ENCODE measurements at regions not wholly inside any gene's neighbourhood (a gene's known extent, or its start where the extent isn't known, plus 50 kb on each side); places are given as distances from the start of the nearest gene placed in this dataset.

GRCh38 chr5:26205121-26205520, 833.3 kb downstream of the CDH9 start:
- Histone ChIP-seq H3K4me1 (ENCODE audit: insufficient read depth) (no peaks in the 10 kb centered on the region), H3K36me3 (replicated peaks; ENCODE audit: insufficient read depth, low read depth) (no peaks in the 10 kb centered on the region), H3K27me3 (no peaks in the 10 kb centered on the region), H3K4me3 (no peak overlapping the region), H3K9me3 (ENCODE audit: low read depth) (no peaks in the 10 kb centered on the region), H4K20me1 (ENCODE audit: insufficient read depth, poor library complexity, severe bottlenecking) (no peaks in the 10 kb centered on the region), H3K4me2 (no peak overlapping the region), H3K79me2 (no peaks in the 10 kb centered on the region), H3K9me2 (replicated peaks; ENCODE audit: insufficient read depth) (no peaks in the 10 kb centered on the region), H3K27ac (no peak overlapping the region), H2AFZ (no peak overlapping the region)
- WGBS (ENCODE audit: low lambda C conversion rate, missing lambda C conversion rate) = 91% methylated on average over 2 of the region's 2 CpGs
- TF ChIP-seq EZH2phosphoT487 (IDR thresholded peaks at IDR 0.05; ENCODE audit: low read depth, severe bottlenecking, unreplicated experiment) (no peak), EZH2 (IDR thresholded peaks at IDR 0.05; ENCODE audit: borderline replicate concordance) (no peak), CTCF (IDR thresholded peaks at IDR 0.05; ENCODE audit: poor library complexity) (no peak)
- no peak for DNase-seq (ENCODE audit: low spot score)

- TF ChIP-seq EZH2phosphoT487 (IDR thresholded peaks at IDR 0.05; ENCODE audit: low read depth, severe bottlenecking, unreplicated experiment) (no peak), CTCF (IDR thresholded peaks at IDR 0.05; ENCODE audit: poor library complexity) (no peak), EZH2 (IDR thresholded peaks at IDR 0.05; ENCODE audit: borderline replicate concordance) (no peak)
- Histone ChIP-seq H3K27ac (no peak overlapping the region), H2AFZ (no peak overlapping the region), H3K4me1 (ENCODE audit: insufficient read depth) (no peaks in the 10 kb centered on the region), H3K36me3 (replicated peaks; ENCODE audit: insufficient read depth, low read depth) (no peaks in the 10 kb centered on the region), H4K20me1 (ENCODE audit: insufficient read depth, poor library complexity, severe bottlenecking) (no peaks in the 10 kb centered on the region), H3K4me2 (no peak overlapping the region), H3K4me3 (no peak overlapping the region), H3K9me2 (replicated peaks; ENCODE audit: insufficient read depth) (no peaks in the 10 kb centered on the region), H3K27me3 (no peaks in the 10 kb centered on the region), H3K79me2 (no peaks in the 10 kb centered on the region), H3K9me3 (ENCODE audit: low read depth) (no peaks in the 10 kb centered on the region)
- 62% methylated on average over 5 of the region's 5 CpGs for WGBS (ENCODE audit: low lambda C conversion rate, missing lambda C conversion rate)
- no peak for DNase-seq (ENCODE audit: low spot score)
These were observed 844.8 kb downstream of the CDH9 start for GRCh38 chr5:26193626-26194025.

GRCh38 chr5:26192486-26192885, 845.9 kb downstream of the CDH9 start:
- H4K20me1 ChIP-seq (ENCODE audit: insufficient read depth, poor library complexity, severe bottlenecking) = no peaks in the 10 kb centered on the region
- H3K27ac ChIP-seq = no peak overlapping the region
- no peaks in the 10 kb centered on the region for H3K36me3 ChIP-seq (replicated peaks; ENCODE audit: insufficient read depth, low read depth)
- H3K4me1 ChIP-seq (ENCODE audit: insufficient read depth) = no peaks in the 10 kb centered on the region
- H3K9me2 ChIP-seq (replicated peaks; ENCODE audit: insufficient read depth) = no peaks in the 10 kb centered on the region
- no peak overlapping the region for H3K4me2 ChIP-seq
- DNase-seq (ENCODE audit: low spot score) = no peak
- H2AFZ ChIP-seq = no peak overlapping the region
- no peak overlapping the region for H3K4me3 ChIP-seq
- no peaks in the 10 kb centered on the region for H3K9me3 ChIP-seq (ENCODE audit: low read depth)
- H3K27me3 ChIP-seq = no peaks in the 10 kb centered on the region
- no peaks in the 10 kb centered on the region for H3K79me2 ChIP-seq
- TF ChIP-seq CTCF (IDR thresholded peaks at IDR 0.05; ENCODE audit: poor library complexity) = no peak
- no peak for TF ChIP-seq EZH2 (IDR thresholded peaks at IDR 0.05; ENCODE audit: borderline replicate concordance)
- TF ChIP-seq EZH2phosphoT487 (IDR thresholded peaks at IDR 0.05; ENCODE audit: low read depth, severe bottlenecking, unreplicated experiment) = no peak

GRCh38 chr5:26181582-26181981, 856.8 kb downstream of the CDH9 start:
- H3K4me2 ChIP-seq = no peak overlapping the region

More at GRCh38 chr5:26181582-26181981, 856.8 kb downstream of the CDH9 start:
- H3K9me2 ChIP-seq (replicated peaks; ENCODE audit: insufficient read depth) = no peaks in the 10 kb centered on the region
- H3K4me1 ChIP-seq (ENCODE audit: insufficient read depth) = no peaks in the 10 kb centered on the region
- WGBS (ENCODE audit: low lambda C conversion rate, missing lambda C conversion rate) = 89% methylated on average over 1 of the region's 1 CpG
- H3K27ac ChIP-seq = no peak overlapping the region
- no peaks in the 10 kb centered on the region for H3K36me3 ChIP-seq (replicated peaks; ENCODE audit: insufficient read depth, low read depth)
- no peak overlapping the region for H3K4me3 ChIP-seq
- TF ChIP-seq EZH2phosphoT487 (IDR thresholded peaks at IDR 0.05; ENCODE audit: low read depth, severe bottlenecking, unreplicated experiment) (no peak), EZH2 (IDR thresholded peaks at IDR 0.05; ENCODE audit: borderline replicate concordance) (no peak), CTCF (IDR thresholded peaks at IDR 0.05; ENCODE audit: poor library complexity) (no peak)
- no peaks in the 10 kb centered on the region for H3K9me3 ChIP-seq (ENCODE audit: low read depth)
- H2AFZ ChIP-seq = no peak overlapping the region
- H3K79me2 ChIP-seq = no peaks in the 10 kb centered on the region
- no peaks in the 10 kb centered on the region for H3K27me3 ChIP-seq
- DNase-seq (ENCODE audit: low spot score) = no peak
- no peaks in the 10 kb centered on the region for H4K20me1 ChIP-seq (ENCODE audit: insufficient read depth, poor library complexity, severe bottlenecking)

All from hepatocyte (in vitro differentiated cells).